Activated CD8-positive, alpha-beta memory T cell treated with anti-CD3 and anti-CD28 coated beads for 36 hours (primary cell): ENCODE measurements at regions not wholly inside any gene's neighbourhood (a gene's known extent, or its start where the extent isn't known, plus 50 kb on each side); places are given as distances from the start of the nearest gene placed in this dataset.

Experiments used
- CTCF ChIA-PET: fragments of 350-600 bp; sonication (Branson Sonifier 250); formaldehyde crosslinking; loops from one replicate; lab custom pipeline; 2021; ENCODE audit warnings: antibody characterized with exemption; lab: Charles Lee
- POLR2A ChIA-PET: fragments of 350-600 bp; sonication (Branson Sonifier 250); formaldehyde crosslinking; loops from one replicate; lab custom pipeline; 2021; ENCODE audit warnings: antibody characterized with exemption; lab: Charles Lee

DNA sequence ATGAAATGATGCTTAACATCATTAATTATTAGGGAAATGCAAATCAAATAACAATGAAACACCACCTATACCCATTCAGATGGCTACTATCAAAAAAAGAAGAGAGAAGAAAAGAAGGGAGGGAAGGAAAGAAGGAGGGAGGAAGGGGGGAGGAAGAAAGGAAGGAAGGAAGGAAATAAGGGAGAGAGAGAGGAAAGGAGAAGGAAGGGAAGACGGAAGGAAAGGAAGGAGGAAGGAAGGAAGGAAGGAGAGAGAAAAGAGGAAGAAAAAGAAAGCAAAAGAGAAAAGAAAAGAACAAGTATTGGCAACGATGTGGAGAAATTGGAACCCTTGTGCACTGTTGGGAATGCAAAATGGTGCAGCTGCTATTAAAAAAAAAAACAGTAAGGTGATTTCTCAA, 363.3 kb downstream of the TNS1 start:
- ChIA-PET POLR2A (no interaction called here), CTCF (no interaction called here)

DNA sequence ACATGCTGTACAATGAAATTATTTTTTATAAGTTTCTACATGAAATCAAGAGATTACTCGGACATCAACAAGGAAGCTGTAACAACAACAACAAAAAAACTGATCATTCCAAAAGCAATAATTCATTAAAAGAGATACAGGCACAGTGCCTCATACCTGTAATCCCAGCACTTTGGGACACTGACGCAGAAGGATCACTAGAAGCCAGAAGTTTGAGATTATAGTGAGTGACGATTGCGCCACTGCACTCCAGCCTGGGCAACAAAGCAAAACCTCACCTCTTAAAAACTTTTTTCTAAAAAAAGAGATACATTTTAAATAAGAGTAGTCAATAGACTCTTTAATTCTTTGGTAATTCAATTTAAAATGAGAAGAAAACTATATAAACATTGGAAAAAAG, 364.3 kb downstream of the TNS1 start:
- POLR2A ChIA-PET = no interaction called here
- CTCF ChIA-PET = no interaction called here

DNA sequence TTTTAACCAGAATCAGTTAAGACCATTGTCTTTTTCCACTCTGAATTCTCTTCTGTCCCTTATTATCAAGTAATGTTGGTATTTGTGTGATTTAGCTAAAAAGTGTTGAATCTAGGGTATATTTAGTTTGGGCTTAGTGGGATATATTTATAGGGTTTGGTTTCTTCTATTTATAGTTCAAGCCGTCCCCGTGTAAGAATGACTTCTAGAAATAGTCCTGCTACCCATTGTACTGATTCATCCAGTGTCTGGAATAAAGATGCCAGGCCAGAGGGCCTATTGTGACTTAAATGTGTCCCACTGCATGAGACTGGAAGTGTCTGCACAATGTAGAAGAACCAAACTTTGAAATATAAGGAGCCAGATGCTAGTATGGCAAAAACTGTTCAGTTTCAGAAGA, 364.8 kb downstream of the TNS1 start:
- ChIA-PET POLR2A (no interaction called here), CTCF (interaction anchor here (0.6 to 1.3 kb wide), 2 partner anchors 12 to 108 kb away, joined by 3 to 4 read pairs; no protein-coding TSS in a partner anchor)

DNA sequence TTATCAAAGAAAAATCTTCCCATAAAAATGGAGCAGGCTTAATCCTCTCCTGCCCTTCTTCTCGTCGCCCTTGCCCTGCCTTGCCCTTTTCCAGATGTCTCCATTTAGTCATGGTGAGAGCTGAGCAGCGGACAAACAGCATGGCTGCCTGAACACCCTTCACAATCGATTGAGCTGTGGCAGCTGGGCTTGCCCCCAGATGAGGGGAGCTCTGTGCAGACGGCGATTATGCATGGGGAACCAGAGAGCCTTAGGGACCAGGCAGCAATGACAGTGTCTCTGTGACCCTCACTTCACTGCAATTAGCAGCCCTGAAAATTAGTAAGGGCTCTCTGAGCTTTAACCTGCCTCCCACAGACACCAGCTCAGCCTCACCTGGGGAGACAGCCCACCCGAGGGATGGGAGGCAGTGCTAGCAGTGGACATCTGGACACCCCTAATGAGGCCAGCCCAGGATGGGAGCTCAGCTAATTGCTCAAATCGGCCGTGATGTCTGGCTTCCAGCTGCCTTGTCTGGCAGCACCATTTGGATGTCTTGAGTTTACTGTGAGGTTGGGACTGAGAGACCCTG, 365.7 kb downstream of the TNS1 start:
- POLR2A ChIA-PET = no interaction called here
- CTCF ChIA-PET = interaction anchor here (0.6 to 1.3 kb wide), 2 partner anchors 13 to 109 kb away, joined by 3 to 4 read pairs; no protein-coding TSS in a partner anchor

DNA sequence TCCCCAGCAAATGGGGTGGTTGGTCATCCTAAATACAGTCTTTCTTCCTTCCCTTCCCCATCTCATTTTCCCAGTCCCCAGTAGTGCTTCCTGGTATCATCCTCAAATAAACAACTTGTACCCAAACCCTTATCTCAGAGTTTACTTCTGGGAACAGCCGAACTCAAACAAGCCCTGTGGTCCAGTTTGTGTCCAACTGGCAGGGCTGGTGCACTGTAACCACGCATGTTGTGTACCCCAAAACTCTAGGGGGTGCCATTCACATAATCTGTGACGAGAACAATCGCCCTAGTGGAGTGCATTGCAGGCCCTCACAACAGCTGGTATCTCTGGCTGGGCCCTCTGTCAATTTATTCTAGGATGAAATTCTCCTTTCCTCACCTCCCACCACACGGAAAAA, 366.2 kb downstream of the TNS1 start:
- ChIA-PET POLR2A (no interaction called here), CTCF (interaction anchor here (1.3 kb wide), 1 partner anchor 14 kb away, joined by 3 read pairs; no protein-coding TSS in a partner anchor)

DNA sequence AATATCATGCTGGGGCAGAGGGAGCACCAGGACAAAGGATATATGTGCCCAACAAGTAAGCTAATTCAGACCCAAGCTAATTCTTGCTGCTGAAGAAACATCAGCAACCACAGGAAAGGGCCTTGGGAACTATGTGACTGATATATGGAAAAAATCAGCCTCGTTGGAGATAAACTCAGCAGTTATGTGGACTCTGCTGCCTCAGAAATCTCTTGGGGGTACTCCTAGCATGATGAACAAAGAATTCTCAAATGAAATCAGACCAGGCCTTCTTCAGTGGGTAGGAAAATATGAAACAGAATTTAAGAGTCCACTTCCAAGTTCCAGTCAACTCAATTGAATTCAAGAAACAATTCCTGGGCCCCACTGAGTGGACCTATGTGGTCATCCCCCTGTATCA, 367.9 kb downstream of the TNS1 start:
- ChIA-PET CTCF (no interaction called here), POLR2A (no interaction called here)

DNA sequence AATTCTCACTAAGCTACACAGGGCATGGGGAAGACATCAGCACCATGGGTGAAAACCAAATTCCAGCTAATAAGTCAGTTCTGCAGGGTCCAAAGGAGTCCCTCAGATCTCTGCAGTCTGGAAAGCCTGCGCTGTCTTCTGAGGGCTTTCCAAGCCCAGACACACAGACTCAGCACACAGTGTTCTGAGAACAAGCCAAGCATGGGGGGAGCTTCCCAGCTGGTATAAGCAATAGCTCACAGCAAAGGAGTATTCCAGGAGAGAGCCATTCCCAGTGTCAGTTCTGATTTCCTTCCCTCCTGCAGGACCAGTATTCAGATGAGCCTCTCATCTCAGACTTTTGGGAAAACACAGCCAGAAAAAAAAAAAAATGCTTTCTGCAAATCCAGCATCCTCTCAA, 370.8 kb downstream of the TNS1 start:
- POLR2A ChIA-PET = no interaction called here
- CTCF ChIA-PET = interaction anchor here (1.1 kb wide), 1 partner anchor 19 kb away, joined by 4 read pairs; no protein-coding TSS in a partner anchor

DNA sequence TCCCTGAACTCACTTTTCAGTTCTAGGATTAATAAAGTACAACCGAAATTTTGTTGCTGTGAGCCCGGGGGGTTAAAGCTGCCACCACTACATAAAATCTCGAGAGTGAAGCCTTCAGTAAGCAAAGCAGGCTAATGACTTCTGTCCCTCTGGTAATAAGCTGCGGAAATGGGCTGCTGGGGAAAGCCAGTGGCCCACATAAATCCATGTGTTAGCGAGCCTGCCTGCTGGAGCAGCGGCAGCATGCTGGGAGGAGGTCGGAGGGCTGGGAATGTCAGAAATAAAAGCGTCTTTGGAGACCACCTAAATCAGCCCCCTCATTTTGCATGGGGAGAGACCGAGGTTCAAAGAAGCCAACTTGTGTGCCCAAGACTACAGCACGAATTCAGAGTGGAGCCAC, 371.7 kb downstream of the TNS1 start:
- ChIA-PET CTCF (interaction anchor here (1.1 kb wide), 1 partner anchor 20 kb away, joined by 4 read pairs; no protein-coding TSS in a partner anchor), POLR2A (no interaction called here)

DNA sequence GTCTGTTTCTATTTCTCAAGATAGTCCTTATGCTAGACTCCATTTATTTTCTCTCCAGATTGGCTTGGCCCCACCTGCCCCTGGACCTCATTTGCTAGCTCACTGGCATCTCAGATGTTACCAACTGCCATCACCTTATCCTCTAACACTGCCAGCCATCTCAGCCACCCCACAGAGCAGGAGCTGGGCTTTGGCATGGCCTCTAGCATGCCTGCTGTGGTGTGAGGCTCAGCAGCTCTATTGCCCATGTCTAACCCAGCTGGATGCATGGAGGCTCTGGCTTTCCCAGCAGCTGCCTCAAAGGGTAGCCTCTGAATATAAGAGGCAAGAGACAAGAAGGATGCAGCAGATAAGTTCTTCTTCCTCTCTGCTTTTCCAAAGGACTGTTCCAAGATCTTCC, 373.4 kb downstream of the TNS1 start:
- ChIA-PET POLR2A (no interaction called here), CTCF (no interaction called here)

DNA sequence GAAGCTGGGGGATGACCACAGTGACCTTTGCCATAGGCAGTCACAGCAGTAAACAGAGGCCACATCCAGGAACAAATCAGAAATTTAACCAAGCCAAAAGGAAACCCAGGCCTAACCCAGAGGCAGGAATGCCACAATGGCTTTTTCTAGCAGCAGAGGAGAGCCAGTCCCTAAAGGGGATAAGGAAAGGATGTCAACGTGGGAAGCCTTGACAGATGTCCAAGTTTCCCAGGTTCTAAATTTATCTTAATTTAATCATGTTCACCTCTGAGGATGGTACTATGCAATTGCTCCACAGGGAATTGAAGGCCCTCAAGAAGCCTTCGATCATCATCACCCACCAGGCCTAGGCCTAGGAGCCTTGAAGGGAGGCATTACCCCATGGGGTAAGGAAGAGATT, 374.7 kb downstream of the TNS1 start:
- CTCF ChIA-PET = no interaction called here
- POLR2A ChIA-PET = no interaction called here

DNA sequence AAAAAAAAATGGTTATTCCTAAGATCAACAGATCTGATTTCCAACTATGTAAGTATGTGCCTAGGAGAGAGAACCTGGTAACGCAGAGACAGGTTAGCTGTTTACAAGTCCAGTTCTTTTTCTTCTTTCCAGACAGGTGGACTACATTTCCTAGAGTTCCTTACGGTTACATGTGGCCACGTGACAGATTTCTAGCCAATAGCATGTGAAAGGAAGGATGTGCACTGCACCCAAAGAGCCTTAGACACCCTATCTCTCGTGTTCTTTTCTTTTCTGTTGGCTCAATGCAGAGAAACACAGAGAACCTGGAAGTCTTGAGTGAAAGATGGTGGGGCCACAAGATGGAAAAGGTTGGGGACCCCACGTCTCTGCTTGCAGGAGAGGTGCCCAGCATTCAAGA, 375.9 kb downstream of the TNS1 start:
- CTCF ChIA-PET = no interaction called here
- POLR2A ChIA-PET = no interaction called here

DNA sequence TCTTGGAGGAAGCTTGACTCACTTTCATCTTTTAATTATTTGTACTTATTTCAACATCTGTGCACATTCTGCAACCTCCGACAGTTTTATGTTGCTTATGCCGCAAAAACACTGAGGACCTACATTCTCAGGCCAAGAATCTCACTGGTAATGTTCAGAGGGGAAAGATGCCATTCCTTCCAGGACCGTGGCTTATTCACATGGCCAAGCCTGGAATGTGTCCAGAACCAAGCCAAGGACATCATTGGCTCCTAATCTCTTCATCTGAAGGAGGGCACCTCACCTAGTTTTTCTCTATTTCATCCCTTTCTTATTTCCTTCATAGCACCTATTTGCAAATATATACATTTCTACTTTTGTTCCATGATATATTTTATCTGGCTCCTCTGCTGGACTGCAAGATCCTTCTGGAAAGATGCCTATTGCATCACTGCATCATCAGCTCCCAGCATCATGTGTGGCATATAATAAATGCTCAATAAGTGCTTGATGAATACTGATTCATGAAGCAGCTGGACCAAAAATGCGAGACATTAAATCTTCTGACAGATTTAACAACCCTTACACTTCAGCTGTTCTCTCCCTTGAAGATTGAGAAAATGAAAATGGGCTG, 377.1 kb downstream of the TNS1 start:
- CTCF ChIA-PET = interaction anchor here (0.6 kb wide), 1 partner anchor 914 kb away, joined by 3 read pairs; no protein-coding TSS in a partner anchor
- POLR2A ChIA-PET = no interaction called here

DNA sequence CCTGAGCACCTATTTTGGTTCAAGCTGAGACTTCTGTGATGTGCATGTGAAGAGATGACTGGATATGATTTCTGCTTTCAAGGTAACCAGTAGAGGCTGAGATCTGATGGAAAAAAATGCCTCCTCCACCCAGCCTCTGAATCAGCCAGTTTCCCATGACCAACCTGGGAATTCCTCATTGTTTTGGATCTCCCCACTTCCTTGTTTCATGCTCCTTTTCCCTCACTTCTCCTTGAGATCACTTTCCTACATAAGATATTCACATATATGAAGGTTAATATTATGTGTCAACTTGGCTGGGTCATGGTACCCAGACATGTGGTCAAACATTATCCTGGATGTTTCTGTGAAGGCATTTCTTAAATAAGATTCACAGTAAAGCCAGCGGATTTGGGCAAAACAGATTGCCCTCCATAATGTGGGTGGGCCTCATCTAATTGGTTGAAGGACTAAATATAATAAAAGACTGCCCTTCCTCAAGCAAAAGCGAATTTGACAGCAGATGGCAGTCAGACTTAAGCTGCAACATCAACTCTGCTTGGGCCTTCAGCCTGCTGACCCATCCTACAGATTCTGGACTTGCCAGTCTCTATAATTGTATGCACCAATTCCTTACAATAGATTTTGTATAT, 379.4 kb downstream of the TNS1 start:
- CTCF ChIA-PET = no interaction called here
- POLR2A ChIA-PET = no interaction called here

DNA sequence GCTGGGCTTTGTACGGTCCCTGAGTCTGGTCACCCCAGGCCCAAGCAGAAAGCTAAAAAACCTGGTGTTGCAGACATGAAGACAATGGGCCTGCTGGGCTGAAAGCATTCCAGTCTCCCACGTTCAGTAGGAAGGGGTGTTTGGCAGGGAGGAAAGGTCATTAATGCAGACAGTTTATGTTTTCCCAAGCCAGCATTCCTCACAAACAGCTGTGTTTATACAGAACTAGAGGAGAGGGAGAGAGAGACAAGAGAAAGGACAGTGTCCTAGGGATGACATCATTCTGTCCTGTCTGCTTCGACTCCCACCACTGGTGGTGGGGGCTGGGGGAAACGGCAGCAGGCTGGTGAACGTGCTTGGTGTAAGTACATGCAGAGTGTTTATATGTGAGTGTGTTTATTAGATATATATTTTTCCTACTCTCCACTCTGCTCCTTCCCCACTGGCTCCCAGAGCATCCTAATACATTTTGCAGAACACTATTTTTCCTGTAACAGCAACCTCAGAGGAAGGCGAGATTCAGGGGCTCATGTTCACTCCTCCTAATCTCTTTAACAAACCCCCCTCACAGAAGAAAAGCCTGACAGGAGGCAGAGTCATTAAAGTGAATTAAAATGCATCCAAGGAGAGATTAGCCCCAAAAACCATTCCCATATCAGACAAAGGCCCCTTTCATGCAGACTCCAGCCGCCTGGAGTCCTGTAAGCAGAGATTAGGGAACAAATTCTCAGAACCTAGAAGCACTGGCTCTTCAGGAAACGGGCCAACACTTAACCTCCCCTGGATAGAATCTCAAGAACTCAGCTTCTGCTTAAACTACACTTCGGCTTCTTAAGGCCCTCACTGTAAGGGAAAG, 380.4 kb downstream of the TNS1 start:
- ChIA-PET POLR2A (no interaction called here), CTCF (no interaction called here)

DNA sequence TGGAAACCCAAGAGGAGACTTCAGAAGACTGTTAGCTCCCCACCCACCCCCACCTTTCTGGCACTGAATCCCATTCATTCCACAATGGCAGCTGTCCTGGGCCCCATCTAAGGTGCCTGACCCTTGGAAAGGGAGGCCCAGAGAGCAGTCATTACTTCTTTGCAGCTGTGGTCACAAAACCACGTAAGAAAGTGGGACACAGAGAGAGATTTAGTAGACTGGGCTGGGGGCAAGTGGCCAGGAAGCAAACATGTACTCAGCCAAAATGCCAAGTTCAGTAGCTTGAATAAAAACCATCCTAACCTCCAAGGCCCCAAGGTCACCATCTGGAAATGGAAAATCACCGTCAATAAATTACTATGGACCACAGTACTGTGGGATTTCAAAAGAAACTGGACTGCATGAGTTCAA, 381.4 kb downstream of the TNS1 start:
- CTCF ChIA-PET = no interaction called here
- POLR2A ChIA-PET = no interaction called here

DNA sequence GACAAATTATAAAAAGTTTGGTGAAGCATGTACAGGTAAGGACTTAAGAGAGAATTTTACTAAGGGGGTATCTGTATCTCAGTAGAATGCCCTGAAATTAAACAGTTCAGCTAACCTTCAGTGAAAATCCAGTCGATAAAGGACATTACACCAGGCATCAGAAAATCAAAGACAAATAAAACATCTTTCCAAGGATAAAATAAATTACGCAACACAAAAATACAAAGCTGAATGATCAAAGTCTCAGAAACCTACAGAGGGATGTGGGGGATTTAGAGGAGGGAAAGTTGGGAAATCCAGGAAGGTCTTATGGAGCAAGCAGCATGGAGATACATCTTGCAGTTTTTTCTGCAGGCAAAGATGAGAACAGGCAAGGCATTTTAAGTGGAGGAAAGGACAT, 384.1 kb downstream of the TNS1 start:
- POLR2A ChIA-PET = interaction anchor here (0.7 kb wide), 1 partner anchor 317 kb away, joined by 3 read pairs; no protein-coding TSS in a partner anchor
- CTCF ChIA-PET = no interaction called here

DNA sequence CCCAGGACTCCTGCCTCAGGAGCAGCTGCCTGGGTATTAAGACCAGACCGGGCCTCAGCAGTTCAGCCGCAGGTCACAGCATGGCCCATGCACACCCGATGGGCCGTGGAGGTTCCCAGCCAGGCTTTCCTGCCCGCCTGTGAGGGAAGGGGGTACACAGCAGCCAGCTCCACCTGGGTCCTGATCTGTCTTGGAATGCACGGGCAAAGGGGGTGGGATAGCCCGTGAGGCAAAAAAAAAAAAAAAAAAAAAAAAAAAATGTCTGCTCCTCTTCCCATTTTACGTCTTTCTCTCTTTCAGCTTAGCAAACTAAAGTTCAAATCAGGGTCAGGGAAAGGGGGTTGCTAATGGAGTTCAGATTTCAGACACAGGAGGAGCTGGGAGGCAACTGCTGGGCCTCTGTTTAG, 385.2 kb downstream of the TNS1 start:
- ChIA-PET CTCF (interaction anchor here (0.6 kb wide), 2 partner anchors 9 to 106 kb away, joined by 3 to 4 read pairs; no protein-coding TSS in a partner anchor), POLR2A (no interaction called here)

DNA sequence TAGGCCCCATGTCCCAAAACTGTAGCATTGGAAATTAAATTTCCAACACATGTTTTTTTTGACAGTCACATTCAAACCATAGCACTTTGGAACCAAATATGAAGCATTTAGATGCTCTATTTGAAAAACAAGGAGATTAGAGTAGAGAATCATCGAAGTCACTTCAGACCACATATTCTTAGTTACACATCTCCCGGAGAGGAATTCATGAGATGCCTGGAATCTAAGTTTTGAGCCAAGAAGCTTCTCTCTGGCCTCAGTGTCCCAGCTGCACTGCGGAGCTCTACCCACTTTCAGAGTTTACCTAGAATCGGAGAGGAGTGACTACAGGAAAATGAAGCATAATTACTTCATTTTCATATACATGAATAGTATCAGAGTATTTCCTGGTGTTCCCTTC, 385.9 kb downstream of the TNS1 start:
- CTCF ChIA-PET = no interaction called here

DNA sequence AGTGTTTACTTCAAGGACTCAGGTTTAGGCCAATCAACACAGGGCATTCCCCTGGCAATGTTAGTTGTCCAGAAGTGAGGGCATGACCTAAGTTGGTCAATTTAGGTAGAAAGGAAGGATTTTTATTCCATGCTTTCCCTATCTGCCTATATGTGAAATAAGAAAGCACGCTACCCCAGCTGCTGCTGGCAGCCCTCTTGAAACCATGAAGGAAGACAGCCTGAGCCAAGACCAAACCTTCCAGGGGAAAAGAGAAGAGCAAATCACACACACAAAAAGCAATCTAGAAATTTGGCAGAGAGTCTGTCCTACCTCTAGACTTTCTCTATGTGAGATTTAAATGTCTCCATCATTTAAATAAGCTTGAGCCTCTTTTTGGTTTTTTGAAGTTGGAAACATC, 387.6 kb downstream of the TNS1 start:
- ChIA-PET POLR2A (no interaction called here), CTCF (no interaction called here)

More for the DNA sequence above, 385.9 kb downstream of the TNS1 start:
- POLR2A ChIA-PET = no interaction called here

DNA sequence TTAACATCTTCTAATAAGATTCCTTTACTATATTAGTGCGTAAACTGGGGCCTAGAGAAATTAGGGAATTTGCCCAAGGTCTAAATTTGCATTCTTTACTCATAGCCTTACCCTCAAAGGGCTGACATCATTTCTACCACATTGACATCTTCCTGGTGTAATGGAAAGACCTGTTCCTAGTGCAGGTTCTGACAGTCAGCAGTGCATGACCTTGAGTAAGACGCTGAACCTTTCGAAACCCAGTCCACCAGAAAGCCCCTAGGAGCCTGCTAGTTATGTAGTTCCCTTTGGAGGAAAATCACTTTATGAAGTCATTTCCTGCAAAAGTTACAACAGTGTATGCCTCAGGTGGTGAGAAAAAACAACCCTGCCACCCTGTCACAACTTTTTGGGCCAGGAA, 388.3 kb downstream of the TNS1 start:
- POLR2A ChIA-PET = no interaction called here
- CTCF ChIA-PET = no interaction called here
